ENCODE measurements at regions not wholly inside any gene's neighbourhood (a gene's known extent, or its start where the extent isn't known, plus 50 kb on each side); places are given as distances from the start of the nearest gene placed in this dataset.

DNA sequence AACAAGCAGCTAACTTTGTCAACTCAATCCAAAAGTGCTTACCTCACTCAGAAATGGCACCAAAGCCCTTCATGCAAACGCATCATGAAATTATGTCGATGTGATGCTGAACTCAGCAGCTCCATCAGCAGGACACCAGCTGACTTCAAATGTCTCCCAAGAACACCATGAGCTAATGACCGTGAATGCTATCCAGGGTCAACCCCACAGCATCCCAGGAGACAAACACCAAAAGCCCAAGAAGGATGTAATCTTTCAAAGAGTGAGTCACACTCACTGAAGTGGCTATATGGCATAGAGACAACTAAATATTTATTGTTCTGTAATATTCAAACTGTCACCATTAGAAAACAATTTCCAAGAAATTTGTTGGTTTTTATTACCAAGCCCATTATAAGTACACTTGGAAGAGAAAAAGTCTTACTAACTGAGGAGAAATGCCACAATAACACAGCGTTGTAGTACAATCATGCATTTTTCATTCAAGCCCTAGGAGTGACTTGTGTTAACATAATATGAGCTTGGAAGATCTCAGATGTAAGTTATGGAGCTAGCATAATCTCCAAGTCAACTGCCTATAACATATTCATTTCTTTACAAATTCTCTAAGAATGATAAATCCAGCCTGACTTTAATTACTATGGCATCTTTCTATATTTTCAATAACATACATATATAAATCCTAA is 165.0 kb upstream of the CCDC68 start:
- no peaks in the 10 kb centered on the region for H3K36me3 ChIP-seq (ENCODE audit: control insufficient read depth in 4 of 4, insufficient read depth in 4 of 4, low read length in 4 of 4)
- no peaks in the 10 kb centered on the region for H3K27me3 ChIP-seq (ENCODE audit: control insufficient read depth in 3 of 3, insufficient read depth in 3 of 3, low read length in 2 of 3)
- 83 to 88% methylated on average over 4 of the region's 4 CpGs for WGBS, 2 donors
- no peak overlapping the region for H3K9ac ChIP-seq (ENCODE audit: insufficient read depth in 1 of 2, low read length in 2 of 2)
- no peaks in the 10 kb centered on the region for H3K4me1 ChIP-seq (ENCODE audit: control insufficient read depth in 5 of 5, insufficient read depth in 5 of 5, low read length in 5 of 5)
- DNase-seq = no peak
- H3K27ac ChIP-seq (ENCODE audit: low read depth in 1 of 2, low read length in 1 of 2) = no peak overlapping the region
- no peak overlapping the region for H3K4me3 ChIP-seq
- TF ChIP-seq CTCF (IDR thresholded peaks at IDR 0.05; ENCODE audit: control extremely low read depth, extremely low read depth) = no peak
- no peak for ATAC-seq (ENCODE audit: insufficient read depth, low FRiP score)
- no peaks in the 10 kb centered on the region for H3K9me3 ChIP-seq (ENCODE audit: control insufficient read depth in 4 of 4, insufficient read depth in 3 of 4, low read length in 3 of 4)

GRCh38 chr18:55123361-55123760 is 164.1 kb upstream of the CCDC68 start:
- no peak for TF ChIP-seq CTCF (IDR thresholded peaks at IDR 0.05; ENCODE audit: control extremely low read depth, extremely low read depth)
- H3K27me3 ChIP-seq (ENCODE audit: control insufficient read depth in 3 of 3, insufficient read depth in 3 of 3, low read length in 2 of 3) = no peaks in the 10 kb centered on the region
- H3K4me1 ChIP-seq (ENCODE audit: control insufficient read depth in 5 of 5, insufficient read depth in 5 of 5, low read length in 5 of 5) = no peaks in the 10 kb centered on the region
- ATAC-seq (ENCODE audit: insufficient read depth, low FRiP score) = no peak
- H3K9ac ChIP-seq (ENCODE audit: insufficient read depth in 1 of 2, low read length in 2 of 2) = no peak overlapping the region
- H3K27ac ChIP-seq (ENCODE audit: low read depth in 1 of 2, low read length in 1 of 2) = no peak overlapping the region
- H3K36me3 ChIP-seq (ENCODE audit: control insufficient read depth in 4 of 4, insufficient read depth in 4 of 4, low read length in 4 of 4) = no peaks in the 10 kb centered on the region
- DNase-seq = no peak
- H3K9me3 ChIP-seq (ENCODE audit: control insufficient read depth in 4 of 4, insufficient read depth in 3 of 4, low read length in 3 of 4) = no peaks in the 10 kb centered on the region
- no peak overlapping the region for H3K4me3 ChIP-seq

- DNase-seq = no peak
- TF ChIP-seq CTCF (IDR thresholded peaks at IDR 0.05; ENCODE audit: control extremely low read depth, extremely low read depth) = no peak
- Histone ChIP-seq H3K4me3 (no peak overlapping the region), H3K9me3 (ENCODE audit: control insufficient read depth in 4 of 4, insufficient read depth in 3 of 4, low read length in 3 of 4) (no peaks in the 10 kb centered on the region), H3K27me3 (ENCODE audit: control insufficient read depth in 3 of 3, insufficient read depth in 3 of 3, low read length in 2 of 3) (no peaks in the 10 kb centered on the region), H3K4me1 (ENCODE audit: control insufficient read depth in 5 of 5, insufficient read depth in 5 of 5, low read length in 5 of 5) (no peaks in the 10 kb centered on the region), H3K27ac (ENCODE audit: low read depth in 1 of 2, low read length in 1 of 2) (no peak overlapping the region), H3K9ac (ENCODE audit: insufficient read depth in 1 of 2, low read length in 2 of 2) (no peak overlapping the region), H3K36me3 (ENCODE audit: control insufficient read depth in 4 of 4, insufficient read depth in 4 of 4, low read length in 4 of 4) (no peaks in the 10 kb centered on the region)
- ATAC-seq (ENCODE audit: insufficient read depth, low FRiP score) = no peak
- 86 to 93% methylated on average over 10 of the region's 10 CpGs for WGBS, 2 donors
Observed at GRCh38 chr18:55121397-55122170, 162.3 kb upstream of the CCDC68 start.

Data from lung (tissue), 11 donors.